ENCODE measurements at regions not wholly inside any gene's neighbourhood (a gene's known extent, or its start where the extent isn't known, plus 50 kb on each side); places are given as distances from the start of the nearest gene placed in this dataset.

DNA sequence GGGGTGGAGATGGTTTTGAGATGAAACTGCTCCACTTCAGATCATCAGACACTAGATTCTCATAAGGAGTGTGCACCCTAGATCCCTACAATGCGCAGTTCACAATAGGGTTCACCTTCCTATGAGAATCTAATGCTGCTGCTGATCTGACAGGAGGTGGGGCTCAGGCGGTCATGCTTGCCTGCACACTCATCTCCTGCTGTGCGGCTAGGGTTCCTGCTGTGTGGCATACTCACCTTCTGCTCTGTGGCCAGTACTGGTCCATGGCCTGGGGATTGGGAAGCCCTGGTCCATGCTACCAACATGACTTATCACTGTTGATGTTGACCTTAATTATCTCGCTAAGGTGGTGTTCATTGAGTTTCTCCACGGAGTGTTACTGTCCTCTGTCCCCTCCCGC, 144.5 kb downstream of the NAV1 start:
- intact Hi-C loops (cut with micrococcal nuclease): no loop called here

DNA sequence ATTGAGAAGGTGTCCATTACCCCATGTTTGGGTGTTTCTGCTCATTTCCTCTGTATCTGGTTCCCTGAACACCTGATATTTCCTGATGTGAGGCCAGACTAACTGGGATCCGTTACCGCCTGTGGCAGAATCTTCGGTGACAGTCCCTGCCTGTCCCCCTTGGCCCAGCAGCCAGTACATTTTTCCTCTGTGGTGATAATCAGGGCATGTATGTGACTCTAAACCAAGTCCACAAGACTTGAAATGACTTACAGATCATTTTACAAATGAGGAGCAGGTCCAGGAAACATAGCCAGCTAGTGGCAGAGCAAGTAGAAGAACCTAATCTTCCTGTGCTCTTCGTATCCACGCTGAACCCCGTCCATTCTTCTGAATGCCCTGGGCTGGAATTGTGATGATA, 143.5 kb upstream of the IPO9 start:
- intact Hi-C loops (cut with micrococcal nuclease): no loop called here

GRCh38 chr1:201686714-201687455, 142.1 kb upstream of the IPO9 start:
- intact Hi-C loops (cut with micrococcal nuclease): no loop called here

DNA sequence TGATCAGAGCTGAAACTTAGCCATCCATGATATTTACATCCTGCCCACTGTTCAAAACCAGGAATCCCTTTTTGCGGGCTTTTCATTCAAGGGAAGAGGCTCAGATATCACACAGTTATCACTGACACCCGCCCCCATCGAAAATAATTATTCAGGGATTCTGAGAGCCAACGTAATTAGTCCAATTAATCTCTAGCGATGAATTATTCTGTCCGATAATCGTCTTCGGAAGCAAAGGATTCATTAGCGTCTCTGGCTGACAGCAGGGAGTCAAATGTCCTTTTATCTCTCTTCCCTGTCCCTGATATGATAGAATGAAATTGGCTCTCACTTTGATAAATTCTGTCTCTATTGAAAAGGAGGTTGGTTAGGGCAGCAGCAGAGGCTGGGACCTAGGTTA, 140.4 kb upstream of the IPO9 start:
- intact Hi-C loops (cut with micrococcal nuclease): no loop called here

- intact Hi-C loops (cut with micrococcal nuclease): no loop called here
These were observed 139.3 kb upstream of the IPO9 start for GRCh38 chr1:201689647-201690046.

DNA sequence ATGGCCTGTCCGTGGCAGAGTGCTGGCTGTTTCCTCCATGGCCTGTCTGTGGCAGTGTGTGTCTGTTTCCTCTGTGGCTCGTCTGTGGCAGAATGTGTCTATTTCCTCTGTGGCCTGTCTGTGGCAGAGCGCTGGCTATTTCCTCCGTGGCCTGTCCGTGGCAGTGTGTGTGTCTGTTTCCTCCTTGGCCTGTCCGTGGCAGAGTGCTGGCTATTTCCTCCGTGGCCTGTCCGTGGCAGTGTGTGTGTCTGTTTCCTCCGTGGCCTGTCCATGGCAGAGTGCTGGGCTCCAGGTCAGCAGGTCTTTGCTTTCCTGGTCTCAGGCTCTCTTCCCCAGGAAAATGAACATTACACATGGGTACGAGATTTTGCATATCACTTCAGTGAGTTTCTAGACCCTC, 138.4 kb upstream of the IPO9 start:
- intact Hi-C loops (cut with micrococcal nuclease): no loop called here

DNA sequence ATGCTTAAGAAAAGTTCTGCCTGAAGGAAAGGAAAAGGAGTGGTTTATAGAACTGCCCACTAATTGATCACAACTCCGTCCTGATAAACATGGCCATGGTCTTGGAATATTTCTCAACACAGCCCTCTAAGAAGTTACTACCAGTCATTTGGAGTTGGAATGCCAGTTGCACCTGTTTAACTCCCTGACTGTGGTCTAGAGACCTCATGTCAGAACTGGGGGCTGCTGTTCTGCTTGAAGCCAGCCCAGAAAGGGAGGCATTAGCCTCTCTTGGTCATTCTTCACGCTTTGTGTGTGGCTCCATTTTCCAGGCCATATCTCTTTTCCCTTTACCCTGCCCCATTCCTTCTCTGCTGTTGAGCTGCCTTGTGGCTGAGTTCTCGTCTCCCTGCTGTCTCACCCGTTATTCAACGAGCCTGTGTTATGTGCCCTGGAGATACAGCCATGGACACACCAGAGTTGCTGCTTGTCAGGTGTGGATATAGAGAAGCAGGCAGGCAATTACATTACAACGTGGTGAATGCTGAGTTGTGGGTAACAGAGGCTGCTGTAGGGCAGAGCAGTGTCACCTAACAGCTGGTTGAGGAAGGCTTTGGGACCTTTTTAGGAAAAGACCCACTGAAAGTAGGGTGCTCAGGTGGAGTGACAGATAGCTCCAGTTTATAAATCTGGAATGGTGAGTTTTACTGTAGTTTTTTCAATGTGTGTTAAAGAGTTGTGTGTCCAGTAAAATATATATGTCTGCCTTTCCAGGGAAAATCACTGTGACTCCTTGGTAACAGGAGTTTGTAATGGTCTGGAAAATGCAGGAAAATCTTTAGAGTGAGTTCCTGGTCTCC, 137.0 kb upstream of the IPO9 start:
- intact Hi-C loops (cut with micrococcal nuclease): no loop called here

- intact Hi-C loops (cut with micrococcal nuclease): no loop called here
These were observed 136.2 kb upstream of the IPO9 start for GRCh38 chr1:201692555-201693394.

GRCh38 chr1:201693890-201694607, 134.9 kb upstream of the IPO9 start:
- intact Hi-C loops (cut with micrococcal nuclease): no loop called here

GRCh38 chr1:201694608-201695335, 134.2 kb upstream of the IPO9 start:
- intact Hi-C loops (cut with micrococcal nuclease): no loop called here

- intact Hi-C loops (cut with micrococcal nuclease): no loop called here
These were observed 133.3 kb upstream of the IPO9 start for GRCh38 chr1:201695607-201696006.

- intact Hi-C loops (cut with micrococcal nuclease): no loop called here
These were observed 132.7 kb upstream of the IPO9 start for GRCh38 chr1:201696217-201696761.

GRCh38 chr1:201697174-201697573, 131.8 kb upstream of the IPO9 start:
- intact Hi-C loops (cut with micrococcal nuclease): no loop called here

- intact Hi-C loops (cut with micrococcal nuclease): no loop called here
These were observed 127.1 kb upstream of the IPO9 start for GRCh38 chr1:201701831-201702230.

GRCh38 chr1:201702936-201703335, 126.0 kb upstream of the IPO9 start:
- intact Hi-C loops (cut with micrococcal nuclease): no loop called here

- intact Hi-C loops (cut with micrococcal nuclease): loop anchor here (1.0 kb wide), 3 partner anchors 145 to 222 kb away; no protein-coding TSS in a partner anchor
These were observed 125.1 kb upstream of the IPO9 start for GRCh38 chr1:201703621-201704438.

DNA sequence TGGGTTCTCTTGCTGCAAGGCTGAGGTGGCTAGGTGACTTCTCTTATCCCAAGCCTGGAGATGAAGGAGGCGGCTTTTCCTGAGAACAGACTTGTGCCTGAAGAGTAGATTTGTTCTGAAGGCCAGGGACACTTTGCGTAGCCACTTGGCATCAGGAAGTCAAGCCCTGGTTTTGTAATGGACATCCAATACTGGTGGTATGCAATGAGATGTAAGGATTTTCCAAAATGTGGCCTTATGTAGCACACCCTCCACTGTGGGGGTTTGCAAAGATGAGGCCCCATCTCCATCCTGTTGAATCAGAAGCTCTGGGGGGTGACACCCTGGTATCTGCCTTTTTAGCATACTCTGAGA, 124.5 kb upstream of the IPO9 start:
- intact Hi-C loops (cut with micrococcal nuclease): loop anchor here (1.0 kb wide), 3 partner anchors 145 to 222 kb away; no protein-coding TSS in a partner anchor

GRCh38 chr1:201705389-201705788, 123.6 kb upstream of the IPO9 start:
- intact Hi-C loops (cut with micrococcal nuclease): no loop called here

DNA sequence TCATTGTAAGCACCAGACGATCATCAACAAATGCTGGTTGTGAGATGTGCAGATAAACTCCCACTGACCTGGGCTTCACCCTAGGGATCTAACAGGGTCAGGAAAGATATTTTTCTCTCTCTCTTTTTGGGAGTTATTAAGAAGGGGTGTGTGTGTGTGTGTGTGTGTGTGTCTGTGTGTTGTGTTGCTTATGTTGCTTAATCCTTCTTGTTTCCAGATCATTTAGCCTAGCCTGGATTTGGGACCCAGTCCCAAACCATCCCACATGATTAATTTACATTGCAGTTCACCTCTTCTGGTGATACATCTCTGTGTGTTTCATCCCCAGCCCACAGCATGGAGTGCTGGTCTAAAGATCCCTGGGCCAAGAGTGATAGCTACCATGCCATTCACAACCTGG, 122.8 kb upstream of the IPO9 start:
- intact Hi-C loops (cut with micrococcal nuclease): no loop called here

All from T-helper 1 cell treated with Interleukin-12 subunit alpha and Interleukin-12 subunit beta and Interleukin-4 antibody, amounts not matched to agents 30 ng/mL and 1 ng/mL, for 36 hours (primary cell).